ENCODE measurements at regions not wholly inside any gene's neighbourhood (a gene's known extent, or its start where the extent isn't known, plus 50 kb on each side); places are given as distances from the start of the nearest gene placed in this dataset.

GRCh38 chr12:16893426-16893825 lies 287.5 kb upstream of the LMO3 start:
- no peaks in the 10 kb centered on the region for H3K9me3 Mint-ChIP-seq (ENCODE audit: unreplicated experiment)
- no peak overlapping the region for H3K27ac Mint-ChIP-seq (ENCODE audit: unreplicated experiment)
- H3K4me3 Mint-ChIP-seq (ENCODE audit: unreplicated experiment): no peak overlapping the region
- no peak for DNase-seq (ENCODE audit: low spot score)
- H3K27me3 Mint-ChIP-seq (ENCODE audit: unreplicated experiment): no peaks in the 10 kb centered on the region
- H3K36me3 Mint-ChIP-seq (ENCODE audit: low read depth, unreplicated experiment): no peaks in the 10 kb centered on the region
- H3K4me1 Mint-ChIP-seq (ENCODE audit: unreplicated experiment): no peaks in the 10 kb centered on the region
- no peak for TF ChIP-seq CTCF (IDR thresholded peaks at IDR 0.05; ENCODE audit: unreplicated experiment)

GRCh38 chr12:16891673-16892072 lies 285.7 kb upstream of the LMO3 start:
- TF ChIP-seq CTCF (IDR thresholded peaks at IDR 0.05; ENCODE audit: unreplicated experiment): no peak
- Mint-ChIP-seq H3K27ac (ENCODE audit: unreplicated experiment) (no peak overlapping the region), H3K36me3 (ENCODE audit: low read depth, unreplicated experiment) (no peaks in the 10 kb centered on the region), H3K4me3 (ENCODE audit: unreplicated experiment) (no peak overlapping the region), H3K4me1 (ENCODE audit: unreplicated experiment) (no peaks in the 10 kb centered on the region), H3K27me3 (ENCODE audit: unreplicated experiment) (no peaks in the 10 kb centered on the region), H3K9me3 (ENCODE audit: unreplicated experiment) (no peaks in the 10 kb centered on the region)
- DNase-seq (ENCODE audit: low spot score): no peak

- Mint-ChIP-seq H3K4me1 (ENCODE audit: unreplicated experiment) (no peaks in the 10 kb centered on the region), H3K4me3 (ENCODE audit: unreplicated experiment) (no peak overlapping the region), H3K36me3 (ENCODE audit: low read depth, unreplicated experiment) (no peaks in the 10 kb centered on the region), H3K9me3 (ENCODE audit: unreplicated experiment) (no peaks in the 10 kb centered on the region), H3K27ac (ENCODE audit: unreplicated experiment) (no peak overlapping the region), H3K27me3 (ENCODE audit: unreplicated experiment) (no peaks in the 10 kb centered on the region)
- DNase-seq (ENCODE audit: low spot score): no peak
- TF ChIP-seq CTCF (IDR thresholded peaks at IDR 0.05; ENCODE audit: unreplicated experiment): no peak
Observed at GRCh38 chr12:16884819-16885218, 278.9 kb upstream of the LMO3 start.

GRCh38 chr12:16884056-16884455 lies 278.1 kb upstream of the LMO3 start:
- DNase-seq (ENCODE audit: low spot score): no peak
- Mint-ChIP-seq H3K9me3 (ENCODE audit: unreplicated experiment) (no peaks in the 10 kb centered on the region), H3K36me3 (ENCODE audit: low read depth, unreplicated experiment) (no peaks in the 10 kb centered on the region), H3K27ac (ENCODE audit: unreplicated experiment) (no peak overlapping the region), H3K27me3 (ENCODE audit: unreplicated experiment) (no peaks in the 10 kb centered on the region), H3K4me3 (ENCODE audit: unreplicated experiment) (no peak overlapping the region), H3K4me1 (ENCODE audit: unreplicated experiment) (no peaks in the 10 kb centered on the region)
- no peak for TF ChIP-seq CTCF (IDR thresholded peaks at IDR 0.05; ENCODE audit: unreplicated experiment)

GRCh38 chr12:16881986-16882570 lies 276.1 kb upstream of the LMO3 start:
- Mint-ChIP-seq H3K4me3 (ENCODE audit: unreplicated experiment) (no peak overlapping the region), H3K9me3 (ENCODE audit: unreplicated experiment) (no peaks in the 10 kb centered on the region), H3K4me1 (ENCODE audit: unreplicated experiment) (no peaks in the 10 kb centered on the region), H3K27ac (ENCODE audit: unreplicated experiment) (no peak overlapping the region), H3K27me3 (ENCODE audit: unreplicated experiment) (no peaks in the 10 kb centered on the region), H3K36me3 (ENCODE audit: low read depth, unreplicated experiment) (no peaks in the 10 kb centered on the region)
- DNase-seq (ENCODE audit: low spot score): no peak
- TF ChIP-seq CTCF (IDR thresholded peaks at IDR 0.05; ENCODE audit: unreplicated experiment): no peak
